ENCODE measurements at regions not wholly inside any gene's neighbourhood (a gene's known extent, or its start where the extent isn't known, plus 50 kb on each side); places are given as distances from the start of the nearest gene placed in this dataset.
A peak's percentile ranks its signal among the peaks of the same experiment; 100 is the strongest.

DNA sequence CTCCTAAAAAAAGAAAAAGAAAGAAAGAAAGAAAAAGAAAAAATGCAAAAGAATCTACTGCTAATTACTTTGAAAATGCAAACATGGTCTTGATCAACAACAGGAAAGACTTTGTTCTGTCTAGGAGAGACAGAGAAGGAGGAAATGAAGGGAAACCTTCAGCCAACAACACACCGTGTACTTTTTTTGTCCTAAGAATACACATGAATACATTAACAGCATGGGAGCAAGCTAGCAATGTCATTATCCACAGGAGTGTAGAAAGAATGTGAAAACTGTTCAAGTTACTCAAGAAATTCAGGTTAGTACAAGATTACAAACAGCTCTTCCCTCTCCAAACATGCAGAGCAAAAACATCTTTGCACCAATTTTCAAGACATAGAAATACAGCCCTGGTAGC, 326.3 kb downstream of the UBE3D start:
- Histone ChIP-seq H3K9ac (ENCODE audit: low read depth, low read length) (peak overlapping the region; percentile 48; the same call in 1 of the 2 replicates), H3K9me3 (ENCODE audit: insufficient read depth, low read depth, low read length) (no peaks in the 10 kb centered on the region), H3K27me3 (ENCODE audit: insufficient read depth, low read length) (no peaks in the 10 kb centered on the region), H3K27ac (ENCODE audit: low read depth, low read length) (peak overlapping the region; percentile 68), H3K36me3 (ENCODE audit: insufficient read depth, low read length) (no peaks in the 10 kb centered on the region), H3K4me3 (ENCODE audit: low read length) (peak overlapping the region; percentile 18; the same call in 1 of the 2 replicates), H3K4me1 (ENCODE audit: insufficient read depth, low read length) (peaks cover 50% of the 10 kb centered on the region)
- WGBS, result no CpG with 5 or more reads among the region's 1 CpG

DNA sequence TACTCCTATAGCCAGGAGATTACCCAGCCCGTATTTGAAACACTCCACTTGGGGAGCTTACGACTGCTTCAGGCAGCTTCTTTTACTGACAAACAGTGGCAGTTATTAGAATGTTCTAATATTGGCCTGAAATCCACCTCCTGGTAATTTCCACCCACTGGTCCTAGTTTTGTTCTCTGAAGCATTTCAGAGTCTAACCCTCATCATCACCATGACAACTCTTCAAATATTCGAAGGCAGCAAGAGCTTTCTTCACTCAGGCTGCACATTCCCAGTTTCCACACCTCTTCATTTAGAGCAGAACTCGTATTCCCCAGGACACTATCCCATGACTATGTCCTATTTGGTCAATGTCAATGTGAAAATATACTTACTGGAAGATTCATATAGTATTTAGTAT, 325.6 kb downstream of the UBE3D start:
- 85% methylated on average over 4 of the region's 4 CpGs for WGBS
- Histone ChIP-seq H3K9me3 (ENCODE audit: insufficient read depth, low read depth, low read length) (no peaks in the 10 kb centered on the region), H3K4me3 (ENCODE audit: low read length) (no peak overlapping the region), H3K36me3 (ENCODE audit: insufficient read depth, low read length) (no peaks in the 10 kb centered on the region), H3K27me3 (ENCODE audit: insufficient read depth, low read length) (no peaks in the 10 kb centered on the region), H3K4me1 (ENCODE audit: insufficient read depth, low read length) (peaks cover 50% of the 10 kb centered on the region), H3K27ac (ENCODE audit: low read depth, low read length) (peak overlapping the region; percentile 68), H3K9ac (ENCODE audit: low read depth, low read length) (peak overlapping the region; percentile 48; the same call in 1 of the 2 replicates)

DNA sequence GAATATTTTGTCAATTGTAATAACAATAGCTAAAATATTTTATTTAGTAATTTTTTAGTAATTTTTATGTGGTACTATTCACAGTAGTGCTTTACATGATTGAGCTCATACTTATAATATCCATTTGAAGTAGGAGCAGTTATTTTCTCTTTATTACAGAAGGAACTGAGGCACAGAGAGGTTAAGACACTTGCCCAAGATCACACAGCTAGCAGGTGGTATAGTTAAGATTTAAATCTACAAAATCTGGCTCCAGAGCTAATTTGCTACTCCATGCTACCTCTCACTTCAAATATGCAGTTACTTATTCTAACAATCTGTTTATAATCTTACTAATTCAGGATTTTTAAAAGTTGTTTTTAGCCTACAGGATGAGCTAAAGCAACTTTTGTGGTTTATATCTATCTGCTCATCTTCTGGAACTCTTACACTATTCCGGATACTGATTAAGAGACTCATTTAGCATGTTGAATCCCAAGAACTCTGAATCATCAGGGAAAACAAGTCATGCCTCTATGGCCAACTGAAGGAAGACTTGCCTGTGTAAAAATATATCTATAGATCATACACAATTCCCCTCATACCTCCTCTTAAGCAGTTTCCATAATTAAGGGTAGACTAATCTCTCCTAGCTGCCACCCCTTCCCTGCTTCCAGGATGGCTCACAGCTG, 324.2 kb downstream of the UBE3D start:
- Histone ChIP-seq H3K27me3 (ENCODE audit: insufficient read depth, low read length) (no peaks in the 10 kb centered on the region), H3K9me3 (ENCODE audit: insufficient read depth, low read depth, low read length) (no peaks in the 10 kb centered on the region), H3K9ac (ENCODE audit: low read depth, low read length) (no peak overlapping the region), H3K4me3 (ENCODE audit: low read length) (no peak overlapping the region), H3K27ac (ENCODE audit: low read depth, low read length) (no peak overlapping the region), H3K36me3 (ENCODE audit: insufficient read depth, low read length) (no peaks in the 10 kb centered on the region), H3K4me1 (ENCODE audit: insufficient read depth, low read length) (peaks cover 50% of the 10 kb centered on the region)
- 95% methylated on average over 1 of the region's 1 CpG for WGBS

DNA sequence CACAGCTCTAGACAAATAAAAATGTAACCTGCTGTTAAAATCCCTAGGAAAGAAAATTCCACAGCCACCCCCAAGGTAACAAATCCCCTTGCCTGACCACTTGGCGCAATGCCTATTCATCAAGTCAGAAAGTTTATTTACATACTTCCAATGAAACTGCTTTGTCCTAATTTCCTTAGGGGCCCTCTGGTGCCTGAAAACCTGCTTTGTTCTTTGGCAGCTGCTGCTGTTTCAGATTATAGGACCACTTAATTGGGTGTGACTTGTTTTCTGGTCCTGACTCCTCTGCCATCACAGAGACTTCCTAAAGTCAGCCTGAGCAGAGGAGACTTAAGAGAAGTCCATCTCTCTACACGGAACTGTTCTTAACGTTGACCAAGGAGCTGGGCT, 323.6 kb downstream of the UBE3D start:
- no peaks in the 10 kb centered on the region for H3K27me3 ChIP-seq (ENCODE audit: insufficient read depth, low read length)
- H3K36me3 ChIP-seq (ENCODE audit: insufficient read depth, low read length), result no peaks in the 10 kb centered on the region
- H3K27ac ChIP-seq (ENCODE audit: low read depth, low read length), result peak overlapping the region; percentile 6; the same call in 1 of the 2 replicates
- no peak overlapping the region for H3K4me3 ChIP-seq (ENCODE audit: low read length)
- H3K9me3 ChIP-seq (ENCODE audit: insufficient read depth, low read depth, low read length), result no peaks in the 10 kb centered on the region
- 81% methylated on average over 3 of the region's 3 CpGs for WGBS
- no peak overlapping the region for H3K9ac ChIP-seq (ENCODE audit: low read depth, low read length)
- H3K4me1 ChIP-seq (ENCODE audit: insufficient read depth, low read length), result peaks cover 50% of the 10 kb centered on the region

DNA sequence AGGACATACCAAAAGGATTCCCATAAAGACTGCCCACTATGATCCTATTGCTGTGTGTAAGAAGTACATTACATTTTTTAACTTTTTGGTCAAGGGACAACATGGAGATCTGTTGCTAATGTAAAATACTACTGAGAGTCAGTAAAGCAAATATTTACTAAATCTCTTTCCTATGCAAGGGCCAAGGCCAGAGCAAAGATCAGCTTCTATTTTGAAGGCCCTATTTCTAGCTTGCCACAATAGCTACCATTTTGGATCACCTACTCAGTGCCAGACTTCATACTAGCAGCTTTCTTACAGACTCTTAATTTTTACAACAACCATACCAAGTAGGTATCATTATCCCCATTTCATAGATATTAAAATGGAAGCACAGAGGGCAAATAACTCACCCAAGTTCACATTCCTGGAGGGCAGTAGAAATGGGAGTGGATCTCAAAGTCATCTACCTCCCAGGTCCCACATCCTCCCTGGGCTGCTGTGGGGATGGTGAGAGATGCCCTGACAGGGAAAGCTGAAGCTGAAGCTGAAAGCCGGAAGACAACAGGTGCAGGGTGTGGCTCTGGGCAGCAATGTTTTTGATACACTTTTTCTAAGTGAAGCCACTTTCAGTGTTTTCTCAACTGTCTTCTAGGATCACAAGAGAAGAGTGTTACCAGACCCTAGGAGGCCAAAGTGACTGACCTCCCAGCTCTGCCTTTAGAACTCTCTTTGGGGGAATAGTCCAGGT, 321.2 kb downstream of the UBE3D start:
- no peaks in the 10 kb centered on the region for H3K27me3 ChIP-seq (ENCODE audit: insufficient read depth, low read length)
- 86% methylated on average over 1 of the region's 1 CpG for WGBS
- no peak overlapping the region for H3K27ac ChIP-seq (ENCODE audit: low read depth, low read length)
- no peak overlapping the region for H3K9ac ChIP-seq (ENCODE audit: low read depth, low read length)
- H3K36me3 ChIP-seq (ENCODE audit: insufficient read depth, low read length), result no peaks in the 10 kb centered on the region
- no peaks in the 10 kb centered on the region for H3K9me3 ChIP-seq (ENCODE audit: insufficient read depth, low read depth, low read length)
- no peak overlapping the region for H3K4me3 ChIP-seq (ENCODE audit: low read length)
- H3K4me1 ChIP-seq (ENCODE audit: insufficient read depth, low read length), result peaks cover 26% of the 10 kb centered on the region

DNA sequence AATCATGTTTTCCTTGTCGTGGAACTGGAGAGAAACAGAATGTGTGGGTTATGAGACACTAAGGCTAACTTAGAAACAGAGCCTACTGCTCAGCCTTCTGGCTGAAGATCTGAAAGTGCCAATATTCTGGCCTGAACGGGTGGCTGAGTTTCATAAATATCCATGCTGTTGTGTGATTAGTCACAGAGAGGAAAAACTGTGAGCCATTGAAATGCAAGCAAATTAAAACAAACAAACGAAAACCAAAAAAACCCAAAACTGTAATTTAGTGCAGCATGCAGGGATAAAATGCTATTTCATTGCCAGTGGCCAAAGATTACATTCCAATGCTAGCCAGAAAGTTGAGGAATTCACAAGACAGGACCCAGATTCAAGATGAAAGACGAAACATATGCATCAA, 315.1 kb downstream of the UBE3D start:
- H3K27me3 ChIP-seq (ENCODE audit: insufficient read depth, low read length), result no peaks in the 10 kb centered on the region
- H3K27ac ChIP-seq (ENCODE audit: low read depth, low read length), result no peak overlapping the region
- peaks cover 27% of the 10 kb centered on the region for H3K4me1 ChIP-seq (ENCODE audit: insufficient read depth, low read length)
- H3K36me3 ChIP-seq (ENCODE audit: insufficient read depth, low read length), result no peaks in the 10 kb centered on the region
- H3K9ac ChIP-seq (ENCODE audit: low read depth, low read length), result no peak overlapping the region
- H3K4me3 ChIP-seq (ENCODE audit: low read length), result no peak overlapping the region
- no peaks in the 10 kb centered on the region for H3K9me3 ChIP-seq (ENCODE audit: insufficient read depth, low read depth, low read length)
- WGBS, result 89% methylated on average over 4 of the region's 4 CpGs

DNA sequence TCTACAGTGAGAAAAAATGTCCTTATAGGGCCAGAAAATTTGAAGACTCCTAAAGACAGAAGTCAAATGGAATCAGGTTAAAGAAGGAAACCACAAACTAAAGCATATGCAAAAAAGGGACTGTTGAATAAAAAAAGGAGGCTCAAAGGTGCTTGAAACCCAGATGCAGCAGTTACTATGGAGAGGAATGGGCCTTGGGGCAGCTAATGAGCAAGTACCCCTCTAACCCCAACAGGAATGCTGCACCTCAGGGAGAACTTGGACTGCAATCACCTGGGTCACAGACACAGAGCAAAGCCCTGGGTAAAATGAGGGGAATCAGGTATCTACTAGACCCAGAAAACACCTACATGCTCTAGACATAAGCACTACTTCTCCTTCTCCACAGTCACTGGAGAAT, 313.9 kb downstream of the UBE3D start:
- Histone ChIP-seq H3K9me3 (ENCODE audit: insufficient read depth, low read depth, low read length) (no peaks in the 10 kb centered on the region), H3K4me3 (ENCODE audit: low read length) (no peak overlapping the region), H3K9ac (ENCODE audit: low read depth, low read length) (no peak overlapping the region), H3K27me3 (ENCODE audit: insufficient read depth, low read length) (no peaks in the 10 kb centered on the region), H3K4me1 (ENCODE audit: insufficient read depth, low read length) (peaks cover 27% of the 10 kb centered on the region), H3K27ac (ENCODE audit: low read depth, low read length) (peak overlapping the region; percentile 24; the same call in 1 of the 2 replicates), H3K36me3 (ENCODE audit: insufficient read depth, low read length) (no peaks in the 10 kb centered on the region)

DNA sequence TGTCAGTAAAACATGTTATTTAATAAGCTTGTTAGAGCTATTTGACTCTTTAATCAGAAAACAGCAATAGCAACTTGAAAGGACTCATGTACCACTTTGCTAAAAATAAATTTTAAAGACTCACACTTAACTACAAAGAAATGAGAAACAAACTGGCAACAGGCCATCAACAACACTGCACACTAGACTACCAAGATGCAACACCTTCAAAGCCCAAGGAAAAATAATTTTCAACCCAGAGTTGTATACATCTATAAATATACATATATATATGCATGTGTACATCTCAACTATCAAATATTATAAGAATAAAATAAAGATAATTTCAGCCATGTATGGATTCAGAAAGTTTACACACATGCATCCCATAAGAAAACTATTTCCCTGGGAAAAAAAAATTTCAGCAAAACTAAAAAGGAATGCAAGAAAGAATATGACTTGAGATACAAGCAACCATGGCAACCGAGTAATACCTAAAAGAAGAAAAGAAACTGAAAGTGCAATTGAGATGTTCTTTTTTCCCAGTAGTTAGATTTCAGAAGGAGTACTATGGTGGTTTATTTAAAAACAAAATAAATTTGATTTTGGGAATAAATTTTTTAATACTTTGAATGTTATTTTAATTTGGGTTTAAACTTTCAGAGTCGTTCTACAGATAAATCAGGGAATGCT, 303.8 kb downstream of the UBE3D start:
- Histone ChIP-seq H3K27ac (ENCODE audit: low read depth, low read length) (no peak overlapping the region), H3K4me3 (ENCODE audit: low read length) (no peak overlapping the region), H3K36me3 (ENCODE audit: insufficient read depth, low read length) (no peaks in the 10 kb centered on the region), H3K9ac (ENCODE audit: low read depth, low read length) (no peak overlapping the region), H3K9me3 (ENCODE audit: insufficient read depth, low read depth, low read length) (no peaks in the 10 kb centered on the region), H3K27me3 (ENCODE audit: insufficient read depth, low read length) (no peaks in the 10 kb centered on the region), H3K4me1 (ENCODE audit: insufficient read depth, low read length) (no peaks in the 10 kb centered on the region)
- WGBS, result 100% methylated on average over 1 of the region's 2 CpGs

DNA sequence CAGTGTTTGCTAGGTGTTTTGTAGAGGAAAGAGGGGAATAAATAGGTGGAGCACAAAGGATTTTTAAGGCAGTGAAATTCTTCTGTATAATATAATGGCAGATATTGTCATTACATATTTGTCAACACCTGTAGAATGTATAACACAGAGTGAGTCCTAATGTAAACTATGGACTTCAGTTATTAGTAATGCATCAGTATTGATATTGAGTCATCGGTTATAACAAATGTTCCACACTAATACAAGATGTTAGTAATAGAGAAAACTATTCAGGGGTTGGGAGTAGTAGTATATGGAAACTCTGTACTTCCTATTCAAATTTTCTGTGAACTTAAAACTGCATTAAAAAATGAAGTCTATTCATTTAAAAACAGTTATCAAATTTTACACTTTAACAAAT, 299.2 kb downstream of the UBE3D start:
- Histone ChIP-seq H3K27me3 (ENCODE audit: insufficient read depth, low read length) (no peaks in the 10 kb centered on the region), H3K4me3 (ENCODE audit: low read length) (no peak overlapping the region), H3K9ac (ENCODE audit: low read depth, low read length) (no peak overlapping the region), H3K36me3 (ENCODE audit: insufficient read depth, low read length) (no peaks in the 10 kb centered on the region), H3K27ac (ENCODE audit: low read depth, low read length) (no peak overlapping the region), H3K4me1 (ENCODE audit: insufficient read depth, low read length) (peaks cover 12% of the 10 kb centered on the region), H3K9me3 (ENCODE audit: insufficient read depth, low read depth, low read length) (no peaks in the 10 kb centered on the region)
- no CpG with 5 or more reads among the region's 1 CpG for WGBS

DNA sequence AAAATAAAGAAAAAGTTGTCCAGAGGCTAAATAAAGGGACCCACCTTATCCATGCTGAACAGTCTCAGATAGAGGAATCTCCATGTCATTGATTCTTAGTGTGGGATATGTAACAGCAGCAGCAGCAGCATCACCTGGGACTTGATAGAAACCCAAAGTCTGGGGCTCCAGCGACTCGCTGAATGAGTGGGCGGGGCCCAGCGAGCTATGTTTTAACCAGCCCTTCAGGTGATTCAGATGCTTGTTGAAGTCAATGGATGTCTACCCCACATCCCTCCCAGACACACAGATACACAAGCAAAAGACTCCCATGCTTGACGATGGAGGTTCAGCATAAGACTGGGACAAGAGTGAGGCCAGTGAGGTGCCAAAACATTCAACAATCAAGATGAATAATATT, 298.6 kb downstream of the UBE3D start:
- no peak overlapping the region for H3K9ac ChIP-seq (ENCODE audit: low read depth, low read length)
- WGBS, result 87% methylated on average over 4 of the region's 5 CpGs
- no peaks in the 10 kb centered on the region for H3K27me3 ChIP-seq (ENCODE audit: insufficient read depth, low read length)
- no peak overlapping the region for H3K4me3 ChIP-seq (ENCODE audit: low read length)
- H3K9me3 ChIP-seq (ENCODE audit: insufficient read depth, low read depth, low read length), result no peaks in the 10 kb centered on the region
- H3K4me1 ChIP-seq (ENCODE audit: insufficient read depth, low read length), result peaks cover 12% of the 10 kb centered on the region
- H3K36me3 ChIP-seq (ENCODE audit: insufficient read depth, low read length), result no peaks in the 10 kb centered on the region
- no peak overlapping the region for H3K27ac ChIP-seq (ENCODE audit: low read depth, low read length)

DNA sequence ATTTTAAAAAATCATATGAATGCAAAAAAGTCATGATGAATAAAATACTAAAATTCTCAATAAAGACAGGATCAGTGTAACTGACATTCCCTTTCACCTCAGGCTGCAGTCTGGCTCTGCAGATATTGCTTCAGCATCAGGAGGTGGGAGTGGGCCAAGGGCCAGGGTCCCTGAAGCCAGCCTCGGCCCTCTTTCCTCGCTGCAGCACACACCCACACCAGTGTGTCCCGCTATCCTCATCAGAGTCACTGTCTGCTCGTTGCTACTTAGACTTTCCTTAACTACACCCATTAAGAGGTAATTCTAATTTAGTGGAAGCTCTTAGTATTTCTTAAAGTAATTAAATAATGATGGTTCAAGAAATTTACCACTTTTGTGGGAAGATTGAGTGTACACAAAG, 298.2 kb downstream of the UBE3D start:
- H3K9ac ChIP-seq (ENCODE audit: low read depth, low read length), result no peak overlapping the region
- H3K36me3 ChIP-seq (ENCODE audit: insufficient read depth, low read length), result no peaks in the 10 kb centered on the region
- peaks cover 12% of the 10 kb centered on the region for H3K4me1 ChIP-seq (ENCODE audit: insufficient read depth, low read length)
- 90% methylated on average over 3 of the region's 4 CpGs for WGBS
- no peaks in the 10 kb centered on the region for H3K27me3 ChIP-seq (ENCODE audit: insufficient read depth, low read length)
- H3K4me3 ChIP-seq (ENCODE audit: low read length), result no peak overlapping the region
- no peaks in the 10 kb centered on the region for H3K9me3 ChIP-seq (ENCODE audit: insufficient read depth, low read depth, low read length)
- no peak overlapping the region for H3K27ac ChIP-seq (ENCODE audit: low read depth, low read length)
